HG03521 (cell line): ENCODE measurements at regions not wholly inside any gene's neighbourhood (a gene's known extent, or its start where the extent isn't known, plus 50 kb on each side); places are given as distances from the start of the nearest gene placed in this dataset.
"Not testable (repeated sequence)": the region's sequence is repeated elsewhere in the genome, so short reads cannot be mapped to it uniquely, and the experiment has no call there.

ENCODE experiments used
- ATAC-seq: cut with Tn5 transposase; IDR thresholded peaks from one replicate; pipeline ENCODE4 v1.9.1; 2021; ENCODE audit warnings: mild to moderate bottlenecking, moderate library complexity; ENCODE audit not compliant: unreplicated experiment

GRCh38 chr10:52597189-52597863 lies 175.3 kb downstream of the MBL2 start:
- ATAC-seq = no peak

GRCh38 chr10:52598936-52599335 lies 173.6 kb downstream of the MBL2 start:
- ATAC-seq = no peak

- ATAC-seq = no peak
Measured at GRCh38 chr10:52599551-52600200, 172.9 kb downstream of the MBL2 start.

- not testable (repeated sequence) for ATAC-seq
Measured at GRCh38 chr10:52604131-52604530, 168.5 kb downstream of the MBL2 start.

- ATAC-seq = no peak
Measured at GRCh38 chr10:52609071-52609470, 163.5 kb downstream of the MBL2 start.

- no peak for ATAC-seq
Measured at GRCh38 chr10:52609626-52610240, 162.9 kb downstream of the MBL2 start.

GRCh38 chr10:52615331-52615730 lies 157.3 kb downstream of the MBL2 start:
- no peak for ATAC-seq

- ATAC-seq = no peak
Measured at GRCh38 chr10:52615756-52616394, 156.7 kb downstream of the MBL2 start.

GRCh38 chr10:52616395-52616764 lies 156.2 kb downstream of the MBL2 start:
- no peak for ATAC-seq

- ATAC-seq = no peak
Measured at GRCh38 chr10:52617346-52617745, 155.2 kb downstream of the MBL2 start.

GRCh38 chr10:52619052-52619451 lies 153.5 kb downstream of the MBL2 start:
- ATAC-seq = no peak

- no peak for ATAC-seq
Measured at GRCh38 chr10:52621635-52622079, 150.9 kb downstream of the MBL2 start.

- ATAC-seq = no peak
Measured at GRCh38 chr10:52623761-52624160, 148.8 kb downstream of the MBL2 start.

- no peak for ATAC-seq
Measured at GRCh38 chr10:52627279-52627678, 145.3 kb downstream of the MBL2 start.

- ATAC-seq = no peak
Measured at GRCh38 chr10:52631146-52631545, 141.4 kb downstream of the MBL2 start.

- ATAC-seq = no peak
Measured at GRCh38 chr10:52631648-52632047, 140.9 kb downstream of the MBL2 start.

GRCh38 chr10:52632591-52632990 lies 140.0 kb downstream of the MBL2 start:
- ATAC-seq = no peak

GRCh38 chr10:52633266-52633665 lies 139.3 kb downstream of the MBL2 start:
- ATAC-seq = no peak

GRCh38 chr10:52635651-52636050 lies 136.9 kb downstream of the MBL2 start:
- ATAC-seq = no peak

GRCh38 chr10:52636874-52637273 lies 135.7 kb downstream of the MBL2 start:
- ATAC-seq = no peak

GRCh38 chr10:52637592-52637991 lies 135.0 kb downstream of the MBL2 start:
- ATAC-seq = no peak

GRCh38 chr10:52639652-52640051 lies 132.9 kb downstream of the MBL2 start:
- ATAC-seq = no peak
